ENCODE measurements at regions not wholly inside any gene's neighbourhood (a gene's known extent, or its start where the extent isn't known, plus 50 kb on each side); places are given as distances from the start of the nearest gene placed in this dataset.

GRCh38 chr18:68445668-68446426 lies 269.1 kb downstream of the TMX3 start:
- Histone ChIP-seq H3K9me3 (no peaks in the 10 kb centered on the region), H3K4me3 (no peak overlapping the region), H3K27me3 (no peaks in the 10 kb centered on the region), H3K4me1 (ENCODE audit: insufficient read depth) (no peaks in the 10 kb centered on the region), H3K27ac (no peak overlapping the region), H3K36me3 (no peaks in the 10 kb centered on the region)
- intact Hi-C loops (cut with DNase I) = no loop called here
- DNase-seq = no peak
- 87% methylated on average over 6 of the region's 6 CpGs for WGBS, 3 donors
- TF ChIP-seq EP300 (IDR thresholded peaks at IDR 0.05) (no peak), CTCF (IDR thresholded peaks at IDR 0.05) (no peak), POLR2A (IDR thresholded peaks at IDR 0.05) (no peak)

- TF ChIP-seq EP300 (IDR thresholded peaks at IDR 0.05) (no peak), CTCF (IDR thresholded peaks at IDR 0.05) (no peak), POLR2A (IDR thresholded peaks at IDR 0.05) (no peak)
- Histone ChIP-seq H3K27me3 (no peaks in the 10 kb centered on the region), H3K27ac (no peak overlapping the region), H3K9me3 (no peaks in the 10 kb centered on the region), H3K4me3 (no peak overlapping the region), H3K4me1 (ENCODE audit: insufficient read depth) (no peaks in the 10 kb centered on the region), H3K36me3 (no peaks in the 10 kb centered on the region)
- intact Hi-C loops (cut with DNase I) = no loop called here
- no peak for DNase-seq
- 77 to 85% (median 80%) methylated on average over 4 of the region's 4 CpGs for WGBS, 3 donors
Measured at GRCh38 chr18:68445136-68445535, 269.8 kb downstream of the TMX3 start.

GRCh38 chr18:68441241-68441640 lies 273.7 kb downstream of the TMX3 start:
- no peaks in the 10 kb centered on the region for H3K27me3 ChIP-seq
- no peak for DNase-seq
- no peaks in the 10 kb centered on the region for H3K4me1 ChIP-seq (ENCODE audit: insufficient read depth)
- no peaks in the 10 kb centered on the region for H3K36me3 ChIP-seq
- WGBS, 3 donors = 82 to 87% (median 85%) methylated on average over 3 of the region's 3 CpGs
- intact Hi-C loops (cut with DNase I) = no loop called here
- H3K9me3 ChIP-seq = no peaks in the 10 kb centered on the region
- no peak overlapping the region for H3K27ac ChIP-seq
- H3K4me3 ChIP-seq = no peak overlapping the region
- TF ChIP-seq CTCF (IDR thresholded peaks at IDR 0.05) (no peak), POLR2A (IDR thresholded peaks at IDR 0.05) (no peak), EP300 (IDR thresholded peaks at IDR 0.05) (no peak)

GRCh38 chr18:68440433-68440832 lies 274.5 kb downstream of the TMX3 start:
- Histone ChIP-seq H3K4me1 (ENCODE audit: insufficient read depth) (no peaks in the 10 kb centered on the region), H3K36me3 (no peaks in the 10 kb centered on the region), H3K9me3 (no peaks in the 10 kb centered on the region), H3K27me3 (no peaks in the 10 kb centered on the region), H3K27ac (no peak overlapping the region), H3K4me3 (no peak overlapping the region)
- 76 to 89% (median 79%) methylated on average over 6 of the region's 6 CpGs for WGBS, 3 donors
- intact Hi-C loops (cut with DNase I) = no loop called here
- DNase-seq = no peak
- TF ChIP-seq POLR2A (IDR thresholded peaks at IDR 0.05) (no peak), EP300 (IDR thresholded peaks at IDR 0.05) (no peak), CTCF (IDR thresholded peaks at IDR 0.05) (no peak)

Data from ovary (tissue), 7 donors.